Esophagus muscularis mucosa (tissue), 4 donors: ENCODE measurements at regions not wholly inside any gene's neighbourhood (a gene's known extent, or its start where the extent isn't known, plus 50 kb on each side); places are given as distances from the start of the nearest gene placed in this dataset.

Source experiments
- EP300 ChIP-seq: sonication (generic); formaldehyde crosslinking; IDR thresholded peaks from one replicate; pipeline ENCODE4 v1.6.1; 2017; ENCODE audit warnings: antibody characterized with exemption
- POLR2A ChIP-seq: fragments of 450-650 bp; IDR thresholded peaks from one replicate; pipeline ENCODE4 v1.6.1; 2017; ENCODE audit warnings: antibody characterized with exemption, moderate library complexity, mild to moderate bottlenecking, low read depth
- TF ChIP-seq, protein P1 (sequence below), 3 experiments: fragments of 200-600 bp in 2 of 3; fragments of 450-650 bp in 1 of 3; sonication (generic) in 2 of 3; IDR thresholded peaks; one replicate each; pipeline ENCODE4 v1.5.1; 2017 to 2019; ENCODE audit warnings: antibody characterized with exemption in 3 of 3, mild to moderate bottlenecking in 2 of 3, moderate library complexity in 1 of 3

DNA sequence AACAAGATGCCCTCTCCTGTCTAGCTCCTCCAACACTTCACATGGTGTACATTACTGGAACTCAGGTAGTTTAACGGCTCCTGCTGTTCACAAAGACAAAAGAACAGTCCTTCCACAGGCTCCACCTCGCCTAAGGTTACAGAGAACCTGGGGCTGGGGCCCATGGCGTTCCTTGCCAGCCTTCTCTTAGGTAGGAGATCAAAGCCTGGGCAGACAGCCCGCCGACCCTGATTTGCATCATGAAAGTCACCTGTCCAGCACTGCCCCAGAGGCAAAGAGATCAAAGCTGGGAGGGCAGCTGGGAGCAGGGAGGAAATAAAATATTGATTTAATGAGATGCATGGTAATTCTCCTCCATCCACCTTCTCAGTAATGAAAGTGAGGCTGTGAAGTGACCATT is 115.0 kb upstream of the SLIT3 start:
- TF ChIP-seq, protein P1, sequence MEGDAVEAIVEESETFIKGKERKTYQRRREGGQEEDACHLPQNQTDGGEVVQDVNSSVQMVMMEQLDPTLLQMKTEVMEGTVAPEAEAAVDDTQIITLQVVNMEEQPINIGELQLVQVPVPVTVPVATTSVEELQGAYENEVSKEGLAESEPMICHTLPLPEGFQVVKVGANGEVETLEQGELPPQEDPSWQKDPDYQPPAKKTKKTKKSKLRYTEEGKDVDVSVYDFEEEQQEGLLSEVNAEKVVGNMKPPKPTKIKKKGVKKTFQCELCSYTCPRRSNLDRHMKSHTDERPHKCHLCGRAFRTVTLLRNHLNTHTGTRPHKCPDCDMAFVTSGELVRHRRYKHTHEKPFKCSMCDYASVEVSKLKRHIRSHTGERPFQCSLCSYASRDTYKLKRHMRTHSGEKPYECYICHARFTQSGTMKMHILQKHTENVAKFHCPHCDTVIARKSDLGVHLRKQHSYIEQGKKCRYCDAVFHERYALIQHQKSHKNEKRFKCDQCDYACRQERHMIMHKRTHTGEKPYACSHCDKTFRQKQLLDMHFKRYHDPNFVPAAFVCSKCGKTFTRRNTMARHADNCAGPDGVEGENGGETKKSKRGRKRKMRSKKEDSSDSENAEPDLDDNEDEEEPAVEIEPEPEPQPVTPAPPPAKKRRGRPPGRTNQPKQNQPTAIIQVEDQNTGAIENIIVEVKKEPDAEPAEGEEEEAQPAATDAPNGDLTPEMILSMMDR (IDR thresholded peaks at IDR 0.05), result no peak
- TF ChIP-seq POLR2A (no peak), EP300 (no peak)
